ENCODE measurements at regions not wholly inside any gene's neighbourhood (a gene's known extent, or its start where the extent isn't known, plus 50 kb on each side); places are given as distances from the start of the nearest gene placed in this dataset.

DNA sequence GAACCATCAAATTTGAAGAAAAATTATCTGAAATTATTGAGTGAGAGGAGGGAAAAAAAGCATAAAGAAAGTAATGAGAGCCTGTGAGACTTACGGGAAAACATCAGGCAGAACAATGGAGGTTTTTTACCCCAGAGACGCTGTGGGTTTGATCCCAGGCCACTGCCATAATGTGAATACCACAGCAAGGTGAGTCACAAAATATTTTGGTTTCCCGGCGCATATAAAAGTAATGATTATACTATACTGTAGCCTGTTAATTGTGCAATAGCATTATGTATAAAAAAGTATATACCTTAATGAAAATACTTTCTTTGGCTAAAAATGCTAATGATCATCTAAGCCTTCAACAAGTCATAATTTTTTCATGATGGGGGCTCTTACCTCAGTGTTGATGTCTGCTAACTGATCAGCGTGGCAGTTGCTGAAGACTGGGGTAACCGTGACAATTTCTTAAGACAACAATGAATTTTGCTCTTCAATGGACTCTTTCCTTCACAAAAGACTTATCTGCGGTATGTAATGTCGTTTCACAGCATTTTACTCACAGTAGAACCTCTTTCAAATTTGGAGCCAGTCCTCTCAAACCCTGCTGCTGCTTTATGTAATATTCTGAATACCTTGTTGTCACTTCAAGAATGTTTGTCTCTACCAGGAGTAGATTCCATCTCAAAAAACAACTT, 97.0 kb upstream of the FAM20C start:
- no peak for TF ChIP-seq GATA3 (IDR thresholded peaks at IDR 0.05; ENCODE audit: low read depth, low read length)
- no peak for TF ChIP-seq GATA2 (IDR thresholded peaks at IDR 0.05; ENCODE audit: low read depth, low read length)
